SH-SY5Y (cell line): ENCODE measurements at regions not wholly inside any gene's neighbourhood (a gene's known extent, or its start where the extent isn't known, plus 50 kb on each side); places are given as distances from the start of the nearest gene placed in this dataset.

Source experiments
- GATA2 ChIP-seq: IDR thresholded peaks from 2 replicates; pipeline ENCODE4 v1.6.1; 2011; ENCODE audit warnings: mild to moderate bottlenecking, low read depth, low read length
- GATA3 ChIP-seq: IDR thresholded peaks from 2 replicates; pipeline ENCODE4 v1.6.1; 2011; ENCODE audit warnings: low read depth, mild to moderate bottlenecking, low read length, moderate library complexity

- TF ChIP-seq GATA3 = no peak
- no peak for TF ChIP-seq GATA2
Measured at GRCh38 chr1:239742416-239743109, 349.1 kb upstream of the FMN2 start.
